H54 (cell line): ENCODE measurements at regions not wholly inside any gene's neighbourhood (a gene's known extent, or its start where the extent isn't known, plus 50 kb on each side); places are given as distances from the start of the nearest gene placed in this dataset.
"Not testable (repeated sequence)": the region's sequence is repeated elsewhere in the genome, so short reads cannot be mapped to it uniquely, and the experiment has no call there.

Source experiments
- DNase-seq: peaks from one replicate; pipeline ENCODE4 v3.0.0; 2011; ENCODE audit warnings: low spot score, mixed read lengths; ENCODE audit not compliant: insufficient read length
- FAIRE-seq: peaks from 3 replicates; lab custom pipeline; 2011; peaks lifted over from hg19 to GRCh38; lab: Jason Lieb, UNC
- POLR2A ChIP-seq: IDR thresholded peaks from 2 replicates; pipeline ENCODE4 v1.6.1; 2011; ENCODE audit warnings: low read depth, mild to moderate bottlenecking, low read length

DNA sequence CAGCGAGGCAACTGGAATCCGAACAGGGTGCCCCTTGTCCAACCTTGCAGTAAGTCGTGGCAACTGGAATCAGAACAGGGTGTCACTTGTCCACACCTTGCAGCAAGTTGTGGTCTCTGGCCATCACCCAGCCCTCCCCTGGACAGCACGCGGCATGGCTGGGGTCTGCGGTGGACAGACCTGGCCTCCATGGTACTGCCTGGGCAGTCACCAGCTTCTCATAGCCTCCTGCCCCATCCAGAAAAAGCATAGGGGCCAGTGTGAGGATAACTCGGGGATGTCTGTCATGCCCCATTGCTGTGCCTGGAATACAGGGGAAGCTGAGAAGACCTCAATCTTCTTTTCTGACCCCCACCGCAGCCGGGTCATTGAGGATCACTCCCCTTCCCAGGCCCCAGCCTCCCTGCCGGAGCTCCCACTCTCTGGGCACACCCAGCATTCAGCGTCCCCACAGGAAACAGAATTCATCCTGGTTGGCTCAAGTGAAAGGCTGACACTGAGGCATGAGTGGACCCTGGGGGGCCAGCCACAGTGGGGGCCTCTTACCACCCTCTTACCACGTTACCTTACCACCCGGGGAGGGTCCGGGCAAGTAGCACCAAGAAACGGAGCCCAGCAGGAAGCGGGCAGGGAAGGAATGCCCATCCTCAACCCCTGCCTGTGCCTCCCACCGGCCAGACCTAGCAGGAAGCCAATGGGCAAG is 68.0 kb upstream of the RAB6C start:
- FAIRE-seq (no peak), DNase-seq (no peak)
- TF ChIP-seq POLR2A: no peak

DNA sequence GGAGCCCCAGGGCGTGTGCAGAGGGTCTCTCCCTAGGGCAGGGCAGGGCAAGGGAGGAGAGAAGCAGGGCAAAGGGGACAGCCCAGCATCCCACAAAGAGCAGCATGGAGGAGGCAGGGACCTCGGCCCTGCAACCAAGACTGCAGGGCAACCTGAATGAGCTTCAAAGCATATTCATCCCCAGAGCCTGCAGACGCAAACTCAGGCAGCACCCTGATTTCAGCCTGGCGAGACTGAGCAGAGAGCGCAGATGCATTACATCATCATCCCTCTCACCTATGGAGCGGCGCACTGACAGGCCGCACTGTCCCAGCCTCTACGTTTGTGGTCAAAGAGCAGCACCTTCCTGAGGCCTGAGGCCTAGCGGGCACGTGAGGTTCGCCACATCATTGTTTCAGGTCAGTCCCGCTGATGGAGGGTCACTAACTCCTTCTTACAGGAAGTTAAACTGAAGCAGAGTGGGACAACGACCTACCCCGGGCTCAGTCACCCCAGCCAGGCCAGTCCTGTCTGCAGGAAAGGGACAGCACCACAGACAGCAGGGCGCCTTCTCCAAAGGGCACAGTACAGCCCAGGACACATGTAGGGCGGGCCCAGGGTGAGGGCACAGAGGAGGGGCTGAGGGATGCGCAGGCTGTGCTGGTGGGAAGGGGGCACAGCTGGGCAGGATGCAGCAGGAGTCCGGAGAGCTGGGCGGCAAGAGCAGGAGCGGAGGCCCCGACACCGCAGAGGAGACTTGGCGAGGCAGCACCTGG is 67.2 kb upstream of the RAB6C start:
- DNase-seq (no peak), FAIRE-seq (no peak)
- TF ChIP-seq POLR2A: no peak

DNA sequence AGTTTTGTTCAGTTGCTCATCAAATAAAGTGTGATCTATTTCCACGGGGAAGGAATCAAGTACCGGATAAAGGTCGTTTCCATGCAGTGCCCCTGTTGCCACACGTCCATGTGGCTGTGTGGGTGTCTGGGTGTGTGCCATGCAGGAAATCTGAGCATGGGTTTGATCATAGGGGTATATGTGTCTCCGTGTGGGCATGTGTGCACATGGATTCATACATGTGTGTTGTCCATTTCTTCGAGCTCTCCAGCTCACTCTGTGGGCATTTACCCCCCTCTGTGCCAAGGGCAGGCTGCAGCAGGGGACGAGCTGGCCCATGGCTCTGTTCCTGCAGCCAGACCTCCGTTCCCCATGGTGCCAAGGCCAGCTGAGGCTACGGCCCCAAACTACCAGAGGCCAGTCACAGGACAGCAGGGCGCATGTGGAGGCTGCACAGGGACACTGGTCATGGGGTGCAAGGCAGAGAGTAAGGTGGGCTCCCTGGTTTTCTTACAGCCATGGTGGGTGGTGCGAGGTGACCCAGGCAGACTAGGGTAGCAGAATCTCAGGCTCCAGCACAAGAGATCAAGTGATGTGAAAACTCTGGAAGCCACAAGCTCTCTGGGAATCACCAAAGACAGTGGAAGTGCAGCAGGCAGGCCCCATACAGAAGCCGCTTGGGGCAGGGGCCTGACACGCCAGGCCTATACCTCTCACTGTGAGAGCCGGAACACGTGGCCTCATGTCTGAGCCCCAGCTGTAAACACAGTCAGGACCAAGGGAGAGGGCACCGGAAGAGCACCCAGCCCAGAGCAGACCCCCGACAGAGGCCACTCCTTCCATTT is 66.4 kb upstream of the RAB6C start:
- DNase-seq: no peak
- no peak for FAIRE-seq
- TF ChIP-seq POLR2A: no peak

- FAIRE-seq (no peak), DNase-seq (no peak)
- no peak for TF ChIP-seq POLR2A
These were observed 65.6 kb upstream of the RAB6C start for GRCh38 chr2:129913695-129914495.

- no peak for DNase-seq
- TF ChIP-seq POLR2A: no peak
- no peak for FAIRE-seq
These were observed 64.7 kb upstream of the RAB6C start for GRCh38 chr2:129914538-129915302.

- DNase-seq (no peak), FAIRE-seq (no peak)
- TF ChIP-seq POLR2A: no peak
These were observed 64.1 kb upstream of the RAB6C start for GRCh38 chr2:129915303-129915840.

DNA sequence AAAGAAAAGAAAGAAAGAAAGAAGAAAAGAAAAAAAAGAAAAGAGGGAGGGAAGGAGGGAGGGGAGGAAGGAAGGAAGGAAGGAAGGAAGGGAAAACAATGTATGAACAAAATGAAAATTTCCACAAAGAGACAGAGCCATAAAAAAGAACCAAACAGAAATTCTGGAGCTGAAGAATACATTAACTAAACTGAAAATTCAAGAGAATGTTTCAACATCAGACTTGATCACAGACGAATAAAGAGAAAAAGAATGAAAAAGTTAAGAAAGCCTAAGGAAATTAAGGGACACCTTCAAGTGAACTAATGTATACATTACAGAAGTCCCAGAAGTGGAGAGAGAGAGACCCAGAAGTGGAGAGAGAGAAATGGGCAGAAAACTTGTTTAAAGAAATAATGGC is 60.9 kb upstream of the RAB6C start:
- FAIRE-seq (no peak), DNase-seq (no peak)
- TF ChIP-seq POLR2A: no peak

- FAIRE-seq: no peak
- no peak for TF ChIP-seq POLR2A
- DNase-seq: no peak
These were observed 56.7 kb upstream of the RAB6C start for GRCh38 chr2:129922571-129923264.

- FAIRE-seq: peak; percentile 84
- no peak for DNase-seq
- TF ChIP-seq POLR2A: no peak
These were observed 56.0 kb upstream of the RAB6C start for GRCh38 chr2:129923265-129924091.

DNA sequence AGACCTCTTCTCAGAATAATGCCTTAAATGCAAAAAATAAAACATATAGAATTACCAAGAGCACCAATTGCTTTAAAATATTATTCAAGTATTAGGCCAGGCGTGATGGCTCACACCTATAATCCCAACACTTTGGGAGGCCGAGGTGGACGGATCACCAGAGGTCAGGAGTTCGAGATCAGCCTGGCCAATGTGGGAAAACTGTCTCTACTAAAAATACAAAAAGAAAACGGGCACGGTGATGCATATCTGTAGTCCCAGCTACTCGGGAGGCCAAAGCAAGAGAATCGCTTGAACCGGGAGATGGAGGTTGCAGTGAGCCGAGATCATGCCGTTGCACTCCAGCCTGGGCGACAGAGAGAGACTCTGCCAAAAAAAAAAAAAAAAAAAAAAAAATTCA is 55.4 kb upstream of the RAB6C start:
- not testable (repeated sequence) for DNase-seq, FAIRE-seq

DNA sequence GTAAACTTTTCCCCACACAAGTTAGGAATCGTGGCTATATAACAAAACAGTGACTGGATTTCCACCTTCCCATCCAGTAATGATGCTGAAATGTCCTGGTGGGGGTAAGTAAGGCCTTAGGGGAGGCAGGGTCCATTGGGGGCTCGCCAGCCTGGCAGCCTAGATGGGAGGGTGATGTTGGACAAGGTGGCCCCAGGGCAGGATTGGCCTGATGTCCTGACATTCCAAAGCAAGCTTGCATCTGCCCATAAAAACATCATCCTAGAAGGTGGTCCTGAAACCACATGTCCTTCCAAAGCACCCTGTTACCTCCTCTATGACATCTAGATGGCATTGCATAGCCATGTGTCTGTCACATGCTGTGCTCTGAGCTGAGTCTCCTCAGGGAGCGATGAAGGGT is 54.1 kb upstream of the RAB6C start:
- FAIRE-seq: no peak
- no peak for TF ChIP-seq POLR2A

More for the DNA sequence above, 54.1 kb upstream of the RAB6C start:
- DNase-seq: no peak
